Gastroesophageal sphincter (tissue), 4 donors: ENCODE measurements at regions not wholly inside any gene's neighbourhood (a gene's known extent, or its start where the extent isn't known, plus 50 kb on each side); places are given as distances from the start of the nearest gene placed in this dataset.
A peak's percentile ranks its signal among the peaks of the same experiment; 100 is the strongest.

Source experiments
- ATAC-seq: fragments of 150-250 bp; one replicate; pipeline ENCODE4 v1.9.1; 2016; ENCODE audit warnings: mild to moderate bottlenecking, moderate library complexity
- H3K27ac ChIP-seq, 4 donors: fragments of 200-600 bp; sonication (generic) in 3 of 4; 1 replicate in 3 of 4; 2 replicates in 1 of 4; pipeline ENCODE4 v1.5.1; 2016 to 2019
- H3K27me3 ChIP-seq: fragments of 200-600 bp; sonication (generic); one replicate; pipeline ENCODE4 v1.5.1; 2019
- H3K36me3 ChIP-seq, 2 donors: fragments of 200-600 bp; sonication (generic); one replicate each; pipeline ENCODE4 v1.5.1; 2019; ENCODE audit warnings: control low read depth in 1 of 2
- H3K4me1 ChIP-seq, 3 donors: fragments of 200-600 bp; sonication (generic); 1 replicate in 2 of 3; 2 replicates in 1 of 3; pipeline ENCODE4 v1.5.1; 2016 to 2019; ENCODE audit warnings: control low read depth in 2 of 3
- H3K4me3 ChIP-seq, 2 donors: fragments of 200-600 bp; sonication (generic); one replicate each; pipeline ENCODE4 v1.5.1; 2019; ENCODE audit warnings: mild to moderate bottlenecking in 1 of 2, moderate library complexity in 1 of 2
- H3K9me3 ChIP-seq, 3 donors: fragments of 200-600 bp; sonication (generic); one replicate each; pipeline ENCODE4 v1.5.1; 2017 to 2019; ENCODE audit warnings: control low read depth in 2 of 3
- CTCF ChIP-seq, 4 experiments: fragments of 200-600 bp in 2 of 4; fragments of 450-650 bp in 2 of 4; sonication (generic) in 1 of 4; IDR thresholded peaks; one replicate each; pipeline ENCODE4 v1.5.1; 2017 to 2019; ENCODE audit warnings: antibody characterized with exemption in 4 of 4, mild to moderate bottlenecking in 2 of 4, moderate library complexity in 2 of 4
- EP300 ChIP-seq: sonication (generic); formaldehyde crosslinking; IDR thresholded peaks from one replicate; pipeline ENCODE4 v1.6.1; 2017; ENCODE audit warnings: antibody characterized with exemption, mild to moderate bottlenecking
- POLR2A ChIP-seq, 2 donors: fragments of 450-650 bp; IDR thresholded peaks; one replicate each; pipeline ENCODE4 v1.6.1; 2017; ENCODE audit warnings: antibody characterized with exemption in 2 of 2, mild to moderate bottlenecking in 2 of 2, moderate library complexity in 1 of 2
- POLR2AphosphoS5 ChIP-seq: sonication (generic); formaldehyde crosslinking; IDR thresholded peaks from one replicate; pipeline ENCODE4 v1.6.1; 2017; ENCODE audit warnings: antibody characterized with exemption
- WGBS, 2 donors: methylation state at CpG; one replicate each; pipeline ENCODE4 v1.1.5; 2018; ENCODE audit warnings: low coverage in 1 of 2; 5-methylcytosine and 5-hydroxymethylcytosine counted together

GRCh38 chr2:240335061-240335460 is 100.4 kb upstream of the GPC1 start:
- WGBS, 2 donors, result 83% methylated on average over 3 of the region's 3 CpGs; no CpG with 5 or more reads in 1 of the 2 donors

GRCh38 chr2:240336820-240337427 is 98.5 kb upstream of the GPC1 start:
- no peak for TF ChIP-seq POLR2AphosphoS5
- no peak for TF ChIP-seq EP300
- no peak for TF ChIP-seq CTCF (IDR thresholded peaks at IDR 0.05)
- TF ChIP-seq POLR2A (IDR thresholded peaks at IDR 0.05), result no peak
- WGBS, 2 donors, result 88 to 96% methylated on average over 1 to 4 of the region's 4 CpGs
- H3K4me1 ChIP-seq, result no peaks in the 10 kb centered on the region
- H3K27me3 ChIP-seq, result peaks cover 47% of the 10 kb centered on the region
- H3K9me3 ChIP-seq, result peaks cover 0 to 3% (median 0%) of the 10 kb centered on the region in 3 donors
- no peak for ATAC-seq
- H3K4me3 ChIP-seq, result no peak overlapping the region
- no peaks in the 10 kb centered on the region for H3K36me3 ChIP-seq
- H3K27ac ChIP-seq, result no peak overlapping the region

More at GRCh38 chr2:240335061-240335460, 100.4 kb upstream of the GPC1 start:
- Histone ChIP-seq H3K36me3 (no peaks in the 10 kb centered on the region), H3K4me3 (no peak overlapping the region), H3K4me1 (no peaks in the 10 kb centered on the region), H3K27ac (no peak overlapping the region), H3K9me3 (peaks cover 0 to 12% (median 0%) of the 10 kb centered on the region in 3 donors), H3K27me3 (peaks cover 41% of the 10 kb centered on the region)
- TF ChIP-seq CTCF (IDR thresholded peaks at IDR 0.05), result no peak
- no peak for TF ChIP-seq POLR2A (IDR thresholded peaks at IDR 0.05)
- TF ChIP-seq EP300, result no peak
- no peak for TF ChIP-seq POLR2AphosphoS5
- no peak for ATAC-seq

GRCh38 chr2:240338274-240338673 is 97.2 kb upstream of the GPC1 start:
- ATAC-seq, result no peak
- H3K36me3 ChIP-seq, result no peaks in the 10 kb centered on the region
- no peaks in the 10 kb centered on the region for H3K9me3 ChIP-seq
- WGBS, 2 donors, result no CpG with 5 or more reads among the region's 2 CpGs
- H3K4me1 ChIP-seq, result no peaks in the 10 kb centered on the region
- TF ChIP-seq POLR2AphosphoS5 (no peak), CTCF (IDR thresholded peaks at IDR 0.05) (no peak)
- peaks cover 47% of the 10 kb centered on the region for H3K27me3 ChIP-seq
- H3K4me3 ChIP-seq, result no peak overlapping the region
- H3K27ac ChIP-seq, result no peak overlapping the region

GRCh38 chr2:240339411-240340360 is 95.8 kb upstream of the GPC1 start:
- WGBS, 2 donors, result 96 to 98% methylated on average over 4 to 5 of the region's 24 CpGs
- Histone ChIP-seq H3K4me1 (no peaks in the 10 kb centered on the region), H3K36me3 (no peaks in the 10 kb centered on the region), H3K9me3 (peaks cover 0 to 5% (median 0%) of the 10 kb centered on the region in 3 donors), H3K4me3 (no peak overlapping the region), H3K27me3 (peaks cover 47% of the 10 kb centered on the region), H3K27ac (peak overlapping the region in 1 of 4 donors; percentile 29)
- no peak for TF ChIP-seq EP300
- no peak for TF ChIP-seq POLR2A (IDR thresholded peaks at IDR 0.05)
- TF ChIP-seq POLR2AphosphoS5, result no peak
- no peak for TF ChIP-seq CTCF (IDR thresholded peaks at IDR 0.05)
- ATAC-seq, result no peak
